Mesenchymal stem cell (in vitro differentiated cells and primary cell): ENCODE measurements at regions not wholly inside any gene's neighbourhood (a gene's known extent, or its start where the extent isn't known, plus 50 kb on each side); places are given as distances from the start of the nearest gene placed in this dataset.

ENCODE experiments used
- DNase-seq: peaks from one replicate; pipeline ENCODE4 v3.0.0-alpha.2; 2013
- H2AFZ ChIP-seq: one replicate; pipeline ENCODE4 v1.6.1; 2013; ENCODE audit warnings: low read depth, mild to moderate bottlenecking, control low read depth, inconsistent platforms, low read length, moderate library complexity
- H2AK5ac ChIP-seq: 2 replicates; pipeline ENCODE4 v1.6.1; 2013; ENCODE audit warnings: low read length, moderate library complexity, mild to moderate bottlenecking, inconsistent platforms; ENCODE audit not compliant: severe bottlenecking
- H2BK120ac ChIP-seq: one replicate; pipeline ENCODE4 v1.6.1; 2013; ENCODE audit warnings: low read depth, mild to moderate bottlenecking, inconsistent platforms, low read length, moderate library complexity
- H2BK12ac ChIP-seq, 2 experiments: one replicate each; pipeline ENCODE4 v1.6.1; 2013; ENCODE audit warnings: inconsistent platforms in 2 of 2, low read length in 2 of 2, mild to moderate bottlenecking in 2 of 2, moderate library complexity in 2 of 2, control low read depth in 1 of 2
- H2BK15ac ChIP-seq: one replicate; pipeline ENCODE4 v1.6.1; 2013; ENCODE audit warnings: mild to moderate bottlenecking, low read depth, inconsistent platforms; ENCODE audit not compliant: poor library complexity, severe bottlenecking
- H2BK5ac ChIP-seq: 2 replicates; pipeline ENCODE4 v1.6.1; 2013; ENCODE audit warnings: low read depth, mild to moderate bottlenecking, low read length, control low read depth, inconsistent platforms; ENCODE audit not compliant: poor library complexity, severe bottlenecking
- H3K14ac ChIP-seq, 2 experiments: one replicate each; pipeline ENCODE4 v1.6.1; 2013; ENCODE audit warnings: inconsistent platforms in 2 of 2, low read length in 2 of 2, control low read depth in 1 of 2, mild to moderate bottlenecking in 1 of 2, moderate library complexity in 1 of 2
- H3K18ac ChIP-seq, 2 experiments: one replicate each; pipeline ENCODE4 v1.6.1; 2013; ENCODE audit warnings: inconsistent platforms in 2 of 2, low read length in 2 of 2, control low read depth in 1 of 2, low read depth in 1 of 2, mild to moderate bottlenecking in 1 of 2
- H3K23ac ChIP-seq, 2 experiments: one replicate each; pipeline ENCODE4 v1.6.1; 2013; ENCODE audit warnings: inconsistent platforms in 2 of 2, low read length in 2 of 2, mild to moderate bottlenecking in 2 of 2, moderate library complexity in 2 of 2, control low read depth in 1 of 2
- H3K27ac ChIP-seq: 2 replicates; pipeline ENCODE4 v1.5.1; 2013; ENCODE audit warnings: mild to moderate bottlenecking, moderate library complexity, low read length, control low read depth, inconsistent platforms; ENCODE audit not compliant: poor library complexity, severe bottlenecking
- H3K27me3 ChIP-seq, 2 experiments: 2 replicates each; pipeline versions ENCODE4 v1.6.1 to v1.7.0; 2013; ENCODE audit warnings: low read length in 2 of 2, mild to moderate bottlenecking in 2 of 2, moderate library complexity in 2 of 2, control low read depth in 1 of 2, inconsistent platforms in 1 of 2; ENCODE audit not compliant: control insufficient read depth in 1 of 2, insufficient read depth in 1 of 2
- H3K36me3 ChIP-seq, 2 experiments: 2 replicates each; pipeline versions ENCODE4 v1.6.1 to v1.7.0; 2013; ENCODE audit warnings: low read length in 2 of 2, control low read depth in 1 of 2, inconsistent platforms in 1 of 2, low read depth in 1 of 2, mild to moderate bottlenecking in 1 of 2; ENCODE audit not compliant: insufficient read depth in 2 of 2, control insufficient read depth in 1 of 2
- H3K4ac ChIP-seq, 2 experiments: one replicate each; pipeline ENCODE4 v1.6.1; 2013; ENCODE audit warnings: inconsistent platforms in 2 of 2, low read length in 2 of 2, mild to moderate bottlenecking in 2 of 2, moderate library complexity in 2 of 2, control low read depth in 1 of 2, low read depth in 1 of 2
- H3K4me1 ChIP-seq: 2 replicates; pipeline ENCODE4 v1.6.1; 2013; ENCODE audit warnings: low read depth, low read length, control low read depth; ENCODE audit not compliant: control insufficient read depth, insufficient read depth
- H3K4me2 ChIP-seq: 2 replicates; pipeline ENCODE4 v1.6.1; 2013; ENCODE audit warnings: low read length, mild to moderate bottlenecking, inconsistent platforms; ENCODE audit not compliant: poor library complexity, severe bottlenecking
- H3K4me3 ChIP-seq, 2 experiments: 2 replicates each; pipeline versions ENCODE4 v1.5.1 to v1.7.0; 2013; ENCODE audit warnings: low read length in 2 of 2, mild to moderate bottlenecking in 2 of 2, control low read depth in 1 of 2, low read depth in 1 of 2; ENCODE audit not compliant: insufficient read depth in 1 of 2
- H3K79me1 ChIP-seq: replicated peaks from 2 replicates; pipeline ENCODE4 v1.6.1; 2013; ENCODE audit warnings: mild to moderate bottlenecking, control low read depth, low read length, inconsistent platforms; ENCODE audit not compliant: poor library complexity, severe bottlenecking
- H3K9ac ChIP-seq: 2 replicates; pipeline ENCODE4 v1.7.0; 2013; ENCODE audit warnings: mild to moderate bottlenecking, low read length, moderate library complexity
- H3K9me3 ChIP-seq: 2 replicates; pipeline ENCODE4 v1.7.0; 2013; ENCODE audit warnings: mild to moderate bottlenecking, low read length; ENCODE audit not compliant: control insufficient read depth
- H4K8ac ChIP-seq: one replicate; pipeline ENCODE4 v1.6.1; 2013; ENCODE audit warnings: inconsistent platforms, mild to moderate bottlenecking, low read length, moderate library complexity
- H4K91ac ChIP-seq: one replicate; pipeline ENCODE4 v1.6.1; 2013; ENCODE audit warnings: mild to moderate bottlenecking, low read length, inconsistent platforms
- WGBS: methylation state at CpG from one replicate; pipeline ENCODE4 v1.1.7; 2013; ENCODE audit warnings: mixed read lengths; 5-methylcytosine and 5-hydroxymethylcytosine counted together

GRCh38 chr16:61471023-61471422 lies 565.2 kb downstream of the CDH8 start:
- Histone ChIP-seq H3K36me3 (no peaks in the 10 kb centered on the region), H3K14ac (no peak overlapping the region), H4K91ac (no peak overlapping the region), H3K18ac (no peak overlapping the region), H2BK120ac (no peak overlapping the region), H2AK5ac (no peak overlapping the region), H3K27ac (no peak overlapping the region), H3K4me1 (no peaks in the 10 kb centered on the region), H3K4me2 (no peak overlapping the region), H3K9me3 (peaks cover 14% of the 10 kb centered on the region), H3K23ac (no peak overlapping the region), H3K4ac (no peak overlapping the region), H2AFZ (no peak overlapping the region), H3K79me1 (no peaks in the 10 kb centered on the region), H2BK5ac (no peak overlapping the region), H3K9ac (no peak overlapping the region), H4K8ac (no peak overlapping the region), H2BK12ac (no peak overlapping the region), H3K4me3 (no peak overlapping the region), H3K27me3 (no peaks in the 10 kb centered on the region), H2BK15ac (no peak overlapping the region)
- no peak for DNase-seq
- 90% methylated on average over 2 of the region's 2 CpGs for WGBS

GRCh38 chr16:61465285-61465684 lies 571.0 kb downstream of the CDH8 start:
- DNase-seq = no peak
- Histone ChIP-seq H2BK12ac (no peak overlapping the region), H4K91ac (no peak overlapping the region), H3K4me1 (no peaks in the 10 kb centered on the region), H3K27me3 (no peaks in the 10 kb centered on the region), H3K9me3 (peaks cover 18% of the 10 kb centered on the region), H2BK5ac (no peak overlapping the region), H2BK15ac (no peak overlapping the region), H3K36me3 (no peaks in the 10 kb centered on the region), H3K14ac (no peak overlapping the region), H3K23ac (no peak overlapping the region), H2AFZ (no peak overlapping the region), H3K4me3 (no peak overlapping the region), H3K18ac (no peak overlapping the region), H4K8ac (no peak overlapping the region), H2AK5ac (no peak overlapping the region), H3K79me1 (no peaks in the 10 kb centered on the region), H2BK120ac (no peak overlapping the region), H3K9ac (no peak overlapping the region), H3K27ac (no peak overlapping the region), H3K4me2 (no peak overlapping the region), H3K4ac (no peak overlapping the region)
- 53% methylated on average over 1 of the region's 3 CpGs for WGBS

GRCh38 chr16:61460020-61460419 lies 576.2 kb downstream of the CDH8 start:
- Histone ChIP-seq H3K4ac (no peak overlapping the region), H2BK120ac (no peak overlapping the region), H2BK5ac (no peak overlapping the region), H3K9ac (no peak overlapping the region), H2AK5ac (no peak overlapping the region), H3K27me3 (no peaks in the 10 kb centered on the region), H3K4me2 (no peak overlapping the region), H3K9me3 (peaks cover 35% of the 10 kb centered on the region), H2BK12ac (no peak overlapping the region), H3K79me1 (no peaks in the 10 kb centered on the region), H3K23ac (no peak overlapping the region), H2AFZ (no peak overlapping the region), H2BK15ac (no peak overlapping the region), H3K27ac (no peak overlapping the region), H4K91ac (no peak overlapping the region), H3K4me3 (no peak overlapping the region), H3K14ac (no peak overlapping the region), H4K8ac (no peak overlapping the region), H3K36me3 (no peaks in the 10 kb centered on the region), H3K4me1 (no peaks in the 10 kb centered on the region), H3K18ac (no peak overlapping the region)
- 45% methylated on average over 1 of the region's 3 CpGs for WGBS
- DNase-seq = no peak

- H3K36me3 ChIP-seq = no peaks in the 10 kb centered on the region
- no peak overlapping the region for H2BK15ac ChIP-seq
- no peak overlapping the region for H3K27ac ChIP-seq
- H3K4me3 ChIP-seq = no peak overlapping the region
- no peak overlapping the region for H4K8ac ChIP-seq
- H2AK5ac ChIP-seq = no peak overlapping the region
- no peaks in the 10 kb centered on the region for H3K27me3 ChIP-seq
- no peak overlapping the region for H2BK120ac ChIP-seq
- H3K14ac ChIP-seq = no peak overlapping the region
- no peak overlapping the region for H2BK12ac ChIP-seq
- no peak overlapping the region for H3K23ac ChIP-seq
- no peaks in the 10 kb centered on the region for H3K79me1 ChIP-seq
- 73% methylated on average over 2 of the region's 2 CpGs for WGBS
- H2AFZ ChIP-seq = no peak overlapping the region
- H3K9me3 ChIP-seq = no peaks in the 10 kb centered on the region
- no peak overlapping the region for H3K9ac ChIP-seq
- no peak overlapping the region for H3K18ac ChIP-seq
- H3K4me2 ChIP-seq = no peak overlapping the region
- no peaks in the 10 kb centered on the region for H3K4me1 ChIP-seq
- H3K4ac ChIP-seq = no peak overlapping the region
- H4K91ac ChIP-seq = no peak overlapping the region
- no peak for DNase-seq
- H2BK5ac ChIP-seq = no peak overlapping the region
Observed at GRCh38 chr16:61435346-61435745, 600.9 kb downstream of the CDH8 start.
